K562 (cell line): ENCODE measurements at regions not wholly inside any gene's neighbourhood (a gene's known extent, or its start where the extent isn't known, plus 50 kb on each side); places are given as distances from the start of the nearest gene placed in this dataset.

Source experiments
- CHD4 ChIP-seq: fragments of 200-600 bp; sonication (generic); IDR thresholded peaks from 3 replicates; pipeline ENCODE4 v1.6.1; 2012; ENCODE audit warnings: low read depth, mild to moderate bottlenecking, mixed read lengths, low read length, inconsistent platforms; ENCODE audit not compliant: insufficient read depth, insufficient replicate concordance, poor library complexity, severe bottlenecking
- GATAD2A ChIP-seq: fragments of 450-650 bp; IDR thresholded peaks from 2 replicates; pipeline ENCODE4 v1.6.1; 2017
- GATAD2B ChIP-seq: fragments of 450-650 bp; IDR thresholded peaks from 2 replicates; pipeline ENCODE4 v1.6.1; 2017; ENCODE audit warnings: mild to moderate bottlenecking, borderline replicate concordance
- HDAC1 ChIP-seq, 2 experiments: fragments of 450-650 bp; IDR thresholded peaks; 2 replicates each; pipeline ENCODE4 v1.6.1; 2016 to 2017; ENCODE audit warnings: inconsistent platforms in 1 of 2, mild to moderate bottlenecking in 1 of 2, moderate library complexity in 1 of 2
- POLR2A ChIP-seq: fragments of 450-650 bp; conservative IDR thresholded peaks from 2 replicates; pipeline ENCODE4 v1.6.1; 2016
- ZNF436 ChIP-seq: fragments of 250-450, 450-650 bp; sonication (Bioruptor Pico); formaldehyde crosslinking; IDR thresholded peaks from 2 replicates; pipeline ENCODE4 v1.7.0; 2020; ENCODE audit warnings: mild to moderate bottlenecking
- ZNF551 ChIP-seq: fragments of 250-450 bp; sonication (Bioruptor Pico); IDR thresholded peaks from 2 replicates; pipeline ENCODE4 v1.5.0; 2021; ENCODE audit warnings: mild to moderate bottlenecking, moderate library complexity
- ZNF583 ChIP-seq: fragments of 250-450 bp; sonication (Bioruptor Pico); IDR thresholded peaks from 2 replicates; pipeline ENCODE4 v1.4.0; 2020
- TF ChIP-seq, protein P1 (sequence below), 2 experiments: fragments of 450-650 bp; formaldehyde crosslinking in 1 of 2; IDR thresholded peaks; 2 replicates each; pipeline versions ENCODE4 v1.4.0 to v1.6.1; 2014 to 2020; ENCODE audit warnings: mild to moderate bottlenecking in 2 of 2, borderline replicate concordance in 1 of 2, low read depth in 1 of 2

- TF ChIP-seq, protein P1, sequence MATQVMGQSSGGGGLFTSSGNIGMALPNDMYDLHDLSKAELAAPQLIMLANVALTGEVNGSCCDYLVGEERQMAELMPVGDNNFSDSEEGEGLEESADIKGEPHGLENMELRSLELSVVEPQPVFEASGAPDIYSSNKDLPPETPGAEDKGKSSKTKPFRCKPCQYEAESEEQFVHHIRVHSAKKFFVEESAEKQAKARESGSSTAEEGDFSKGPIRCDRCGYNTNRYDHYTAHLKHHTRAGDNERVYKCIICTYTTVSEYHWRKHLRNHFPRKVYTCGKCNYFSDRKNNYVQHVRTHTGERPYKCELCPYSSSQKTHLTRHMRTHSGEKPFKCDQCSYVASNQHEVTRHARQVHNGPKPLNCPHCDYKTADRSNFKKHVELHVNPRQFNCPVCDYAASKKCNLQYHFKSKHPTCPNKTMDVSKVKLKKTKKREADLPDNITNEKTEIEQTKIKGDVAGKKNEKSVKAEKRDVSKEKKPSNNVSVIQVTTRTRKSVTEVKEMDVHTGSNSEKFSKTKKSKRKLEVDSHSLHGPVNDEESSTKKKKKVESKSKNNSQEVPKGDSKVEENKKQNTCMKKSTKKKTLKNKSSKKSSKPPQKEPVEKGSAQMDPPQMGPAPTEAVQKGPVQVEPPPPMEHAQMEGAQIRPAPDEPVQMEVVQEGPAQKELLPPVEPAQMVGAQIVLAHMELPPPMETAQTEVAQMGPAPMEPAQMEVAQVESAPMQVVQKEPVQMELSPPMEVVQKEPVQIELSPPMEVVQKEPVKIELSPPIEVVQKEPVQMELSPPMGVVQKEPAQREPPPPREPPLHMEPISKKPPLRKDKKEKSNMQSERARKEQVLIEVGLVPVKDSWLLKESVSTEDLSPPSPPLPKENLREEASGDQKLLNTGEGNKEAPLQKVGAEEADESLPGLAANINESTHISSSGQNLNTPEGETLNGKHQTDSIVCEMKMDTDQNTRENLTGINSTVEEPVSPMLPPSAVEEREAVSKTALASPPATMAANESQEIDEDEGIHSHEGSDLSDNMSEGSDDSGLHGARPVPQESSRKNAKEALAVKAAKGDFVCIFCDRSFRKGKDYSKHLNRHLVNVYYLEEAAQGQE (IDR thresholded peaks at IDR 0.05; ENCODE audit: borderline replicate concordance), result no peak
- TF ChIP-seq, protein P1 (CRISPR knock-in tag; IDR thresholded peaks at IDR 0.05; ENCODE audit: low read depth), result no peak
- TF ChIP-seq ZNF436 (CRISPR knock-in tag) (no peak), ZNF551 (CRISPR knock-in tag) (no peak), ZNF583 (no peak), GATAD2A (no peak), HDAC1 (IDR thresholded peaks at IDR 0.05) (no peak), CHD4 (no peak), GATAD2B (no peak), POLR2A (no peak)
- TF ChIP-seq, all 486 proteins: peak for 0
These were observed 872.6 kb downstream of the BCL11A start (continued) for GRCh38 chr2:59680863-59681262.
